IMR-90 (cell line): ENCODE measurements at regions not wholly inside any gene's neighbourhood (a gene's known extent, or its start where the extent isn't known, plus 50 kb on each side); places are given as distances from the start of the nearest gene placed in this dataset.

Source experiments
- ATAC-seq: fragments of 200-7000 bp; cut with Tn5 transposase; 2 replicates; pipeline ENCODE4 v1.9.1; 2020; ENCODE audit warnings: low read depth, mild to moderate bottlenecking, moderate library complexity
- BruUV-seq: library from RNA; stranded (reverse); fragments of 400-500 nt; replicated peaks from 2 replicates; lab custom pipeline; 2021; lab: Mats Ljungman, UMichigan
- CTCF ChIA-PET: fragments of 300-600 bp; formaldehyde crosslinking; extraction: SDS; loops from one replicate; lab custom pipeline; 2021; ENCODE audit warnings: antibody characterized with exemption; lab: Yijun Ruan, JAX
- POLR2A ChIA-PET: fragments of 300-600 bp; sonication (Branson Sonifier 250); formaldehyde crosslinking; loops from one replicate; lab custom pipeline; 2022; ENCODE audit warnings: antibody characterized with exemption; ENCODE audit not compliant: unreplicated experiment; lab: Charles Lee
- DNase-seq: peaks from one replicate; pipeline ENCODE4 v3.0.0; 2013
- H2AFZ ChIP-seq: replicated peaks from 2 replicates; pipeline ENCODE3; 2013; ENCODE audit warnings: low read length, mild to moderate bottlenecking; ENCODE audit not compliant: poor library complexity
- H2AK5ac ChIP-seq: 2 replicates; pipeline ENCODE4 v1.6.1; 2013; ENCODE audit warnings: low read depth, low read length, inconsistent platforms
- H2AK9ac ChIP-seq: replicated peaks from 2 replicates; pipeline ENCODE3; 2013; ENCODE audit warnings: mild to moderate bottlenecking, low read depth, low read length, moderate library complexity; ENCODE audit not compliant: poor library complexity
- H2BK120ac ChIP-seq: 2 replicates; pipeline ENCODE4 v1.6.1; 2013; ENCODE audit warnings: low read depth, low read length, inconsistent platforms
- H2BK15ac ChIP-seq: 3 replicates; pipeline ENCODE4 v1.6.1; 2013; ENCODE audit warnings: low read depth, low read length, inconsistent platforms
- H2BK20ac ChIP-seq: 2 replicates; pipeline ENCODE4 v1.6.1; 2013; ENCODE audit warnings: low read depth, mild to moderate bottlenecking, inconsistent platforms, low read length, moderate library complexity
- H2BK5ac ChIP-seq: 2 replicates; pipeline ENCODE4 v1.6.1; 2013; ENCODE audit warnings: mild to moderate bottlenecking, low read depth, low read length, inconsistent platforms; ENCODE audit not compliant: poor library complexity, severe bottlenecking
- H3K14ac ChIP-seq: replicated peaks from 2 replicates; pipeline ENCODE4 v1.6.1; 2013; ENCODE audit warnings: low read depth, low read length, inconsistent platforms
- H3K18ac ChIP-seq: 2 replicates; pipeline ENCODE4 v1.6.1; 2013; ENCODE audit warnings: low read depth, low read length, control low read depth
- H3K23ac ChIP-seq: 2 replicates; pipeline ENCODE4 v1.6.1; 2013; ENCODE audit warnings: low read depth, low read length, inconsistent platforms
- H3K27ac ChIP-seq: 2 replicates; pipeline ENCODE4 v1.5.1; 2013; ENCODE audit warnings: mild to moderate bottlenecking, control low read depth, low read length; ENCODE audit not compliant: insufficient read depth
- H3K27me3 ChIP-seq: 2 replicates; pipeline ENCODE4 v1.6.1; 2013; ENCODE audit warnings: low read length; ENCODE audit not compliant: control insufficient read depth, insufficient read depth
- H3K36me3 ChIP-seq: 2 replicates; pipeline ENCODE4 v1.6.1; 2013; ENCODE audit warnings: low read length, mixed read lengths; ENCODE audit not compliant: control insufficient read depth, insufficient read depth
- H3K4ac ChIP-seq: 2 replicates; pipeline ENCODE4 v1.6.1; 2013; ENCODE audit warnings: low read depth, low read length, inconsistent platforms
- H3K4me1 ChIP-seq: 2 replicates; pipeline ENCODE4 v1.6.1; 2013; ENCODE audit warnings: low read length, mixed read lengths; ENCODE audit not compliant: control insufficient read depth, insufficient read depth
- H3K4me2 ChIP-seq: 2 replicates; pipeline ENCODE4 v1.6.1; 2013; ENCODE audit warnings: low read depth, mild to moderate bottlenecking, control low read depth, low read length, moderate library complexity
- H3K4me3 ChIP-seq: 2 replicates; pipeline ENCODE4 v1.5.1; 2013; ENCODE audit warnings: low read depth, mild to moderate bottlenecking, control low read depth, low read length, moderate library complexity; ENCODE audit not compliant: insufficient read depth
- H3K56ac ChIP-seq: 2 replicates; pipeline ENCODE4 v1.6.1; 2013; ENCODE audit warnings: low read length, inconsistent platforms; ENCODE audit not compliant: insufficient read depth; ENCODE audit errors: extremely low read depth
- H3K79me1 ChIP-seq, 2 experiments: 2 replicates each; pipeline ENCODE4 v1.6.1; 2013; ENCODE audit warnings: low read length in 2 of 2, inconsistent platforms in 1 of 2, low read depth in 1 of 2
- H3K9ac ChIP-seq: 2 replicates; pipeline ENCODE4 v1.6.1; 2013; ENCODE audit warnings: low read depth, low read length, control low read depth
- H3K9me1 ChIP-seq: 2 replicates; pipeline ENCODE4 v1.6.1; 2013; ENCODE audit warnings: low read length, inconsistent platforms; ENCODE audit not compliant: insufficient read depth
- H3K9me3 ChIP-seq: 2 replicates; pipeline ENCODE4 v1.6.1; 2013; ENCODE audit warnings: low read length; ENCODE audit not compliant: control insufficient read depth, insufficient read depth
- H4K20me1 ChIP-seq: 2 replicates; pipeline ENCODE4 v1.6.1; 2013; ENCODE audit warnings: low read length, inconsistent platforms; ENCODE audit not compliant: insufficient read depth
- H4K5ac ChIP-seq: 2 replicates; pipeline ENCODE4 v1.6.1; 2013; ENCODE audit warnings: mild to moderate bottlenecking, low read depth, low read length, control low read depth
- H4K8ac ChIP-seq, 2 experiments: 2 replicates each; pipeline ENCODE4 v1.6.1; 2013; ENCODE audit warnings: low read depth in 2 of 2, low read length in 2 of 2, control low read depth in 1 of 2, inconsistent platforms in 1 of 2
- H4K91ac ChIP-seq: 2 replicates; pipeline ENCODE4 v1.6.1; 2013; ENCODE audit warnings: low read depth, low read length, inconsistent platforms; ENCODE audit not compliant: insufficient read depth
- CTCF ChIP-seq: conservative IDR thresholded peaks from 2 replicates; pipeline ENCODE4 v1.5.1; 2012; ENCODE audit warnings: mild to moderate bottlenecking, low read depth, low read length, improper control_type of control experiment
- MAFK ChIP-seq: IDR thresholded peaks from 2 replicates; pipeline ENCODE4 v1.6.1; 2012; ENCODE audit warnings: low read depth, low read length, improper control_type of control experiment
- RFX5 ChIP-seq: IDR thresholded peaks from 2 replicates; pipeline ENCODE4 v1.8.0; 2012; ENCODE audit warnings: low read depth, mild to moderate bottlenecking, low read length, moderate library complexity
- WGBS, 2 experiments: methylation state at CpG; one replicate each; pipeline versions ENCODE4 v1.1.5 to v1.1.7; 2013; ENCODE audit warnings: missing lambda C conversion rate in 2 of 2; ENCODE audit not compliant: insufficient read length in 1 of 2; ENCODE audit errors: extremely low coverage in 2 of 2; 5-methylcytosine and 5-hydroxymethylcytosine counted together
- dilution Hi-C: fragments of 300-500 bp; cut with HindIII; formaldehyde crosslinking; loops from one replicate; pipeline ENCODE4 v1.14.3; 2018; ENCODE audit warnings: low sequenced_read_pairs; ENCODE audit not compliant: unreplicated experiment
- in situ Hi-C: fragments of 300-500 bp; cut with MboI; formaldehyde crosslinking; loops from 3 replicates; pipeline ENCODE4 v1.14.3; 2019; ENCODE audit warnings: low sequenced_read_pairs, inconsistent platforms, mixed read lengths
- intact Hi-C: fragments of 100-400 bp; cut with micrococcal nuclease; formaldehyde crosslinking; loops from 2 replicates; pipeline ENCODE4 v1.10.0; 2022

DNA sequence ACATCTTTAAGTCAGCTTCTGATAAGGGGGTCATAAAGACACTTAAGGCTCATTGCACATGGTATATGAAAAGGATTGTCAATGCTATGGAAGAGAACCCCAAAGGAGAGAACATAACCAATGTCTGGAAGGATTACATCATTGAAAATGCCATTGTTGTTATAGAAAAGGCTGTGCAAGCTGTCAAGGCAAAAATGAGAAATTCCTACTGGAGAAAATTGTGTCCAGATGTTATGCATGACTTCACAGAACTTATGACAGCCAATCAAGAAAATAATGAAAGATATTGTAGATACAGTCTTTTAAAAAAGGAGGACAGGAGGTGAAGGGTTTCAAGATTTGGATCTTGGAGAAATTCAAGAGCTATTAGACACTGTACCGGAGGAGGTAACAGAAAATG is 96.3 kb upstream of the MBNL1 start:
- no peak overlapping the region for H2BK120ac ChIP-seq
- H2BK15ac ChIP-seq, result no peak overlapping the region
- peaks cover 0 to 6% of the 10 kb centered on the region in 2 experiments; a peak in 1 of 4 replicates for H3K79me1 ChIP-seq
- no peaks in the 10 kb centered on the region for H3K36me3 ChIP-seq
- no peaks in the 10 kb centered on the region for H4K20me1 ChIP-seq
- no peaks in the 10 kb centered on the region for H3K27me3 ChIP-seq
- BruUV-seq, result no TSS peak
- no peak overlapping the region for H3K56ac ChIP-seq
- H3K27ac ChIP-seq, result no peak overlapping the region
- H4K5ac ChIP-seq, result 0 out of 2 replicates have a peak overlapping the region, but pooled peaks have one; percentile 43
- H4K8ac ChIP-seq, result no peak overlapping the region
- H2AK9ac ChIP-seq, result no peak overlapping the region
- no peak overlapping the region for H2BK20ac ChIP-seq
- no peak overlapping the region for H3K9ac ChIP-seq
- DNase-seq (no peak), ATAC-seq (no peak)
- H3K9me1 ChIP-seq, result 0 out of 2 replicates have a peak, but pooled peaks cover 3% of the 10 kb centered on the region
- in situ Hi-C loops, result no loop called here
- no peak overlapping the region for H4K91ac ChIP-seq
- ChIA-PET CTCF (no interaction called here), POLR2A (no interaction called here)
- no peak overlapping the region for H3K4me2 ChIP-seq
- H2AK5ac ChIP-seq, result no peak overlapping the region
- no peak overlapping the region for H3K14ac ChIP-seq
- no peak overlapping the region for H3K23ac ChIP-seq
- intact Hi-C loops, result no loop called here
- no peaks in the 10 kb centered on the region for H3K9me3 ChIP-seq
- no peak overlapping the region for H2BK5ac ChIP-seq
- H3K4me1 ChIP-seq, result peaks cover 13% of the 10 kb centered on the region; the same call in 1 of the 2 replicates
- H2AFZ ChIP-seq, result no peak overlapping the region
- no peak for TF ChIP-seq MAFK
- no peak for TF ChIP-seq RFX5
- TF ChIP-seq CTCF, result no peak
- H3K4me3 ChIP-seq, result no peak overlapping the region
- H3K18ac ChIP-seq, result no peak overlapping the region
- H3K4ac ChIP-seq, result no peak overlapping the region
- dilution Hi-C loops, result no loop called here
- 91% methylated on average over 1 of the region's 1 CpG; no CpG with 5 or more reads in 1 of the 2 experiments for WGBS, 2 experiments
